GF-D8 (cell line): ENCODE measurements at regions not wholly inside any gene's neighbourhood (a gene's known extent, or its start where the extent isn't known, plus 50 kb on each side); places are given as distances from the start of the nearest gene placed in this dataset.

Experiments used
- DNase-seq: peaks from one replicate; lab custom pipeline; 2025; lab: John Stamatoyannopoulos, UW

- DNase-seq, result no peak
These were observed 68.3 kb downstream of the CHST1 start for GRCh38 chr11:45597097-45597496.

GRCh38 chr11:45596571-45596970, 68.9 kb downstream of the CHST1 start:
- DNase-seq, result no peak

GRCh38 chr11:45593992-45594391, 71.4 kb downstream of the CHST1 start:
- DNase-seq, result no peak

GRCh38 chr11:45592636-45593035, 72.8 kb downstream of the CHST1 start:
- no peak for DNase-seq

GRCh38 chr11:45590743-45591142, 74.7 kb downstream of the CHST1 start:
- DNase-seq, result no peak

GRCh38 chr11:45585205-45585604, 80.2 kb downstream of the CHST1 start:
- DNase-seq, result no peak

- no peak for DNase-seq
These were observed 81.3 kb downstream of the CHST1 start for GRCh38 chr11:45583981-45584566.

GRCh38 chr11:45580399-45580798, 85.0 kb downstream of the CHST1 start:
- no peak for DNase-seq

- no peak for DNase-seq
These were observed 87.1 kb downstream of the CHST1 start for GRCh38 chr11:45578316-45578715.

GRCh38 chr11:45577752-45578151, 87.7 kb downstream of the CHST1 start:
- no peak for DNase-seq

- no peak for DNase-seq
These were observed 88.8 kb downstream of the CHST1 start for GRCh38 chr11:45576461-45577215.

GRCh38 chr11:45573728-45574127, 91.7 kb downstream of the CHST1 start:
- DNase-seq, result no peak

- DNase-seq, result no peak
These were observed 92.9 kb downstream of the CHST1 start for GRCh38 chr11:45572354-45573123.

GRCh38 chr11:45569776-45570175, 95.6 kb downstream of the CHST1 start:
- DNase-seq, result no peak

GRCh38 chr11:45568049-45568448, 97.4 kb downstream of the CHST1 start:
- no peak for DNase-seq

- no peak for DNase-seq
These were observed 99.9 kb downstream of the CHST1 start for GRCh38 chr11:45565446-45565988.

- DNase-seq, result no peak
These were observed 101.6 kb downstream of the CHST1 start for GRCh38 chr11:45563810-45564209.

- no peak for DNase-seq
These were observed 102.3 kb downstream of the CHST1 start for GRCh38 chr11:45563171-45563570.

- DNase-seq, result no peak
These were observed 104.5 kb downstream of the CHST1 start for GRCh38 chr11:45560913-45561281.

- DNase-seq, result no peak
These were observed 105.1 kb downstream of the CHST1 start for GRCh38 chr11:45560155-45560912.

GRCh38 chr11:45556851-45557707, 108.3 kb downstream of the CHST1 start:
- DNase-seq, result no peak
